Psoas muscle (tissue), 7 donors: ENCODE measurements at regions not wholly inside any gene's neighbourhood (a gene's known extent, or its start where the extent isn't known, plus 50 kb on each side); places are given as distances from the start of the nearest gene placed in this dataset.
A peak's percentile ranks its signal among the peaks of the same experiment; 100 is the strongest.

ENCODE experiments used
- ATAC-seq, 4 donors: fragments of 200-7000 bp; cut with Tn5 transposase; one replicate each; pipeline ENCODE4 v1.9.1; 2020; ENCODE audit warnings: moderate library complexity in 3 of 4, mild to moderate bottlenecking in 2 of 4
- DNase-seq, 2 donors: peaks; one replicate each; pipeline ENCODE4 v3.0.0-alpha.2; 2020
- H3K27ac ChIP-seq: fragments of 200-600 bp; one replicate; pipeline ENCODE4 v1.8.0; 2022
- H3K27me3 ChIP-seq, 3 donors: fragments of 200-600 bp in 1 of 3; one replicate each; pipeline versions ENCODE4 v1.6.1 to v1.8.0; 2013 to 2022; ENCODE audit warnings: low read length in 2 of 3, mild to moderate bottlenecking in 2 of 3, moderate library complexity in 1 of 3; ENCODE audit not compliant: insufficient read depth in 3 of 3
- H3K36me3 ChIP-seq, 2 donors: fragments of 200-600 bp in 1 of 2; one replicate each; pipeline versions ENCODE4 v1.6.1 to v1.8.0; 2013 to 2022; ENCODE audit warnings: low read depth in 1 of 2, mild to moderate bottlenecking in 1 of 2, moderate library complexity in 1 of 2; ENCODE audit not compliant: insufficient read depth in 1 of 2
- H3K4me1 ChIP-seq: fragments of 200-600 bp; one replicate; pipeline ENCODE4 v1.8.0; 2022
- H3K4me3 ChIP-seq: fragments of 200-600 bp; one replicate; pipeline ENCODE4 v1.8.0; 2022; ENCODE audit warnings: mild to moderate bottlenecking
- H3K9me3 ChIP-seq: fragments of 200-600 bp; one replicate; pipeline ENCODE4 v1.8.0; 2022
- WGBS, 3 donors: extraction: QIAGEN DNeasy Blood & Tissue Kit; methylation state at CpG; one replicate each; pipeline versions ENCODE4 v1.1.6 to v1.1.7; 2013; 5-methylcytosine and 5-hydroxymethylcytosine counted together
- intact Hi-C, 2 donors: fragments of 100-400 bp; cut with DNase I; formaldehyde crosslinking; loops; one replicate each; pipeline versions ENCODE4 v1.11.0 to v1.14.2; 2022
- TF ChIP-seq, protein P1 (sequence below): fragments of 200-600 bp; IDR thresholded peaks from one replicate; pipeline ENCODE4 v1.8.0; 2022; ENCODE audit warnings: antibody characterized with exemption
- donor health status: healthy with polysubstance abuse.
- donor health status: DM: no; HTN: no; CAD: no; lungs with moderate emphysema.
- donor health status: Bipolar disorder and iron deficiency.
- donor health status: healthy.
- donor health status: DM: yes; HTN: yes; CAD: no.
- donor health status: DM: no; HTN: no; CAD: no.
- donor health status: DM: yes; HTN: yes; CAD: no.

- DNase-seq: no peak
- WGBS, 3 donors: 62 to 67% (median 67%) methylated on average over 7 of the region's 7 CpGs
- H3K9me3 ChIP-seq: no peaks in the 10 kb centered on the region
- H3K36me3 ChIP-seq: no peaks in the 10 kb centered on the region
- TF ChIP-seq, protein P1, sequence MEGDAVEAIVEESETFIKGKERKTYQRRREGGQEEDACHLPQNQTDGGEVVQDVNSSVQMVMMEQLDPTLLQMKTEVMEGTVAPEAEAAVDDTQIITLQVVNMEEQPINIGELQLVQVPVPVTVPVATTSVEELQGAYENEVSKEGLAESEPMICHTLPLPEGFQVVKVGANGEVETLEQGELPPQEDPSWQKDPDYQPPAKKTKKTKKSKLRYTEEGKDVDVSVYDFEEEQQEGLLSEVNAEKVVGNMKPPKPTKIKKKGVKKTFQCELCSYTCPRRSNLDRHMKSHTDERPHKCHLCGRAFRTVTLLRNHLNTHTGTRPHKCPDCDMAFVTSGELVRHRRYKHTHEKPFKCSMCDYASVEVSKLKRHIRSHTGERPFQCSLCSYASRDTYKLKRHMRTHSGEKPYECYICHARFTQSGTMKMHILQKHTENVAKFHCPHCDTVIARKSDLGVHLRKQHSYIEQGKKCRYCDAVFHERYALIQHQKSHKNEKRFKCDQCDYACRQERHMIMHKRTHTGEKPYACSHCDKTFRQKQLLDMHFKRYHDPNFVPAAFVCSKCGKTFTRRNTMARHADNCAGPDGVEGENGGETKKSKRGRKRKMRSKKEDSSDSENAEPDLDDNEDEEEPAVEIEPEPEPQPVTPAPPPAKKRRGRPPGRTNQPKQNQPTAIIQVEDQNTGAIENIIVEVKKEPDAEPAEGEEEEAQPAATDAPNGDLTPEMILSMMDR: no peak
- H3K27ac ChIP-seq: no peak overlapping the region
- H3K4me3 ChIP-seq: no peak overlapping the region
- intact Hi-C loops: no loop called here
- no peaks in the 10 kb centered on the region for H3K27me3 ChIP-seq
- no peak for ATAC-seq
- peaks cover 7% of the 10 kb centered on the region for H3K4me1 ChIP-seq
Observed at GRCh38 chr5:157930710-157931109, 71.8 kb upstream of the CLINT1 start.

DNA sequence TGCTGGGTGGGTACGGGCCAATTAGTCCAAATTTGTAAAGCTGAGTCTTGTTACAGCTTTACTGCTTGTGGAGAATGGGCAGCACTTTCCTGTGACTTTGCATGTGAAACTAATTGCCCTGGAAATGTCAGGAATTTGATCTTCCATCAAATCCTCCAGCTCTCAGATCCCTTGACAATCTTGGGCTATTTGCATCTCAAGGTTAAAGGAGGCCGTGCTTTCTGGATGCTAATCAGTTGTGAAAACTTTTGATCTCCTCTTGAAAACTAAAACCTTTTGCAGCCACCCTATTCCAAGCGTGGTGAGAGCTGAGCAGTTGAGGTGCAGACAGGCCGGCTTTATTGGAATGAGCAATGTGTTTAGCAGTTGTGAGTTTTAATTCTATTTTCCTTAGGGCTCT is 68.0 kb upstream of the CLINT1 start:
- 17 to 36% (median 25%) methylated on average over 4 of the region's 4 CpGs for WGBS, 3 donors
- Histone ChIP-seq H3K36me3 (no peaks in the 10 kb centered on the region), H3K4me3 (no peak overlapping the region), H3K4me1 (peaks cover 7% of the 10 kb centered on the region), H3K9me3 (no peaks in the 10 kb centered on the region), H3K27ac (no peak overlapping the region), H3K27me3 (no peaks in the 10 kb centered on the region)
- DNase-seq (no peak), ATAC-seq (no peak)
- TF ChIP-seq, protein P1: no peak
- intact Hi-C loops: no loop called here

- DNase-seq: no peak
- ATAC-seq: peak in 3 of 4 donors; percentile 30 to 53 (median 40)
Observed at GRCh38 chr5:157925786-157926671, 67.1 kb upstream of the CLINT1 start.

GRCh38 chr5:157924931-157925729 is 66.2 kb upstream of the CLINT1 start:
- Histone ChIP-seq H3K4me3 (no peak overlapping the region), H3K27me3 (no peaks in the 10 kb centered on the region), H3K4me1 (peaks cover 7% of the 10 kb centered on the region), H3K36me3 (no peaks in the 10 kb centered on the region), H3K27ac (no peak overlapping the region), H3K9me3 (no peaks in the 10 kb centered on the region)
- no peak for DNase-seq
- 89 to 94% (median 92%) methylated on average over 8 of the region's 8 CpGs for WGBS, 3 donors
- intact Hi-C loops: no loop called here
- TF ChIP-seq, protein P1: no peak
- ATAC-seq: no peak

More at GRCh38 chr5:157925786-157926671, 67.1 kb upstream of the CLINT1 start:
- peaks cover 7% of the 10 kb centered on the region for H3K4me1 ChIP-seq
- WGBS, 3 donors: 49 to 61% (median 55%) methylated on average over 14 of the region's 14 CpGs
- H3K27me3 ChIP-seq: no peaks in the 10 kb centered on the region
- no peak overlapping the region for H3K27ac ChIP-seq
- no peaks in the 10 kb centered on the region for H3K9me3 ChIP-seq
- intact Hi-C loops: no loop called here
- TF ChIP-seq, protein P1: no peak
- no peaks in the 10 kb centered on the region for H3K36me3 ChIP-seq
- H3K4me3 ChIP-seq: no peak overlapping the region
